Neural progenitor cell (in vitro differentiated cells): ENCODE measurements at regions not wholly inside any gene's neighbourhood (a gene's known extent, or its start where the extent isn't known, plus 50 kb on each side); places are given as distances from the start of the nearest gene placed in this dataset.

ENCODE experiments used
- DNase-seq: peaks from one replicate; pipeline ENCODE4 v3.0.0-alpha.2; 2016; ENCODE audit warnings: low spot score
- H2AFZ ChIP-seq: fragments of 200-600 bp; sonication (generic); replicated peaks from 2 replicates; pipeline ENCODE4 v1.6.1; 2016; ENCODE audit warnings: antibody characterized with exemption
- H3F3A ChIP-seq: fragments of 200-600 bp; sonication (generic); 2 replicates; pipeline ENCODE4 v1.6.1; 2016; ENCODE audit warnings: antibody characterized with exemption, low read depth
- H3K27ac ChIP-seq: fragments of 200-600 bp; sonication (generic); 2 replicates; pipeline ENCODE4 v1.5.1; 2016; ENCODE audit warnings: mild to moderate bottlenecking
- H3K27me3 ChIP-seq: fragments of 200-600 bp; sonication (generic); 2 replicates; pipeline ENCODE4 v1.6.1; 2016; ENCODE audit warnings: mild to moderate bottlenecking, moderate library complexity
- H3K36me3 ChIP-seq: fragments of 200-600 bp; sonication (generic); 2 replicates; pipeline ENCODE4 v1.5.1; 2016
- H3K4me1 ChIP-seq: fragments of 200-600 bp; sonication (generic); 2 replicates; pipeline ENCODE4 v1.6.1; 2016; ENCODE audit warnings: mixed run types
- H3K4me2 ChIP-seq: fragments of 200-600 bp; sonication (generic); 2 replicates; pipeline ENCODE4 v1.6.1; 2016
- H3K4me3 ChIP-seq: fragments of 200-600 bp; sonication (generic); 2 replicates; pipeline ENCODE4 v1.5.1; 2016
- H3K79me2 ChIP-seq: fragments of 200-600 bp; sonication (generic); 2 replicates; pipeline ENCODE4 v1.6.1; 2016; ENCODE audit warnings: low read depth
- H3K9ac ChIP-seq: fragments of 200-600 bp; sonication (generic); 2 replicates; pipeline ENCODE4 v1.6.1; 2016
- H3K9me3 ChIP-seq: fragments of 200-600 bp; sonication (generic); 2 replicates; pipeline ENCODE4 v1.5.1; 2016; ENCODE audit warnings: low read depth
- H4K20me1 ChIP-seq: fragments of 200-600 bp; sonication (generic); 2 replicates; pipeline ENCODE4 v1.6.1; 2016; ENCODE audit warnings: low read depth
- H3K27ac Mint-ChIP-seq: 3 replicates; pipeline ENCODE4 v1.8.0; 2021; ENCODE audit warnings: mixed read lengths
- H3K27me3 Mint-ChIP-seq: 2 replicates; pipeline ENCODE4 v1.8.0; 2022; ENCODE audit warnings: low read depth, mild to moderate bottlenecking, inconsistent platforms, moderate library complexity, mixed read lengths; ENCODE audit not compliant: insufficient read depth
- H3K36me3 Mint-ChIP-seq: 3 replicates; pipeline ENCODE4 v1.8.0; 2021; ENCODE audit warnings: mixed read lengths
- H3K4me1 Mint-ChIP-seq: 3 replicates; pipeline ENCODE4 v1.8.0; 2021; ENCODE audit warnings: mixed read lengths
- H3K4me3 Mint-ChIP-seq: 3 replicates; pipeline ENCODE4 v1.8.0; 2021; ENCODE audit warnings: mild to moderate bottlenecking, moderate library complexity, mixed read lengths
- H3K9me3 Mint-ChIP-seq: 3 replicates; pipeline ENCODE4 v1.8.0; 2020; ENCODE audit warnings: mixed read lengths
- EZH2 ChIP-seq: fragments of 200-600 bp; sonication (generic); IDR thresholded peaks from 2 replicates; pipeline ENCODE4 v1.6.1; 2017; ENCODE audit warnings: antibody characterized with exemption, mild to moderate bottlenecking, moderate library complexity
- EZH2phosphoT487 ChIP-seq: fragments of 200-600 bp; sonication (generic); IDR thresholded peaks from 2 replicates; pipeline ENCODE4 v1.6.1; 2017; ENCODE audit warnings: antibody characterized with exemption
- TF ChIP-seq, protein P1 (sequence below): fragments of 200-600 bp; sonication (generic); IDR thresholded peaks from 2 replicates; pipeline ENCODE4 v1.5.1; 2017; ENCODE audit warnings: antibody characterized with exemption, mild to moderate bottlenecking

DNA sequence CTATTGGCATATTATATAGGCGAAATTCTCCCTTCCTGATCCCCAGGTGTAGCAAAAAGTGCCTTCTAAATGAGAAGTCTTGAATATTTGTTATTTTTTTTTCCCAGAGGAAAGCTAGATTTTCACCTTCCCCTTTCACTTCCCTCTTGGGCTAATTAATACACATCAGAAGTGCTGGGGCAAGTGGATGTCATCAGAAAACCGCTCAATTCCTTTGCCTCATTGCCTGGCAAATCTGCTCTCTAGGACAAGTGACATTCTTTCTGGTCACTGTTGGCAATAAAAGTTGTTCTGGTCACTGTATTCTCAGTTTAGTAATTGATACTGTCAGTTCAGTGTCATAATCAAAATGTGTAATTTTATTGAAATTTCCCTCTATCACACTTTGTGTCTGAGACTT, 174.5 kb downstream of the ETNK1 start:
- Mint-ChIP-seq H3K27ac (no peak overlapping the region), H3K27me3 (no peaks in the 10 kb centered on the region), H3K9me3 (no peaks in the 10 kb centered on the region), H3K36me3 (no peaks in the 10 kb centered on the region), H3K4me3 (no peak overlapping the region), H3K4me1 (no peaks in the 10 kb centered on the region)
- TF ChIP-seq EZH2 (no peak), EZH2phosphoT487 (no peak)
- TF ChIP-seq, protein P1, sequence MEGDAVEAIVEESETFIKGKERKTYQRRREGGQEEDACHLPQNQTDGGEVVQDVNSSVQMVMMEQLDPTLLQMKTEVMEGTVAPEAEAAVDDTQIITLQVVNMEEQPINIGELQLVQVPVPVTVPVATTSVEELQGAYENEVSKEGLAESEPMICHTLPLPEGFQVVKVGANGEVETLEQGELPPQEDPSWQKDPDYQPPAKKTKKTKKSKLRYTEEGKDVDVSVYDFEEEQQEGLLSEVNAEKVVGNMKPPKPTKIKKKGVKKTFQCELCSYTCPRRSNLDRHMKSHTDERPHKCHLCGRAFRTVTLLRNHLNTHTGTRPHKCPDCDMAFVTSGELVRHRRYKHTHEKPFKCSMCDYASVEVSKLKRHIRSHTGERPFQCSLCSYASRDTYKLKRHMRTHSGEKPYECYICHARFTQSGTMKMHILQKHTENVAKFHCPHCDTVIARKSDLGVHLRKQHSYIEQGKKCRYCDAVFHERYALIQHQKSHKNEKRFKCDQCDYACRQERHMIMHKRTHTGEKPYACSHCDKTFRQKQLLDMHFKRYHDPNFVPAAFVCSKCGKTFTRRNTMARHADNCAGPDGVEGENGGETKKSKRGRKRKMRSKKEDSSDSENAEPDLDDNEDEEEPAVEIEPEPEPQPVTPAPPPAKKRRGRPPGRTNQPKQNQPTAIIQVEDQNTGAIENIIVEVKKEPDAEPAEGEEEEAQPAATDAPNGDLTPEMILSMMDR: no peak
- Histone ChIP-seq H3F3A (no peaks in the 10 kb centered on the region), H2AFZ (no peak overlapping the region), H4K20me1 (no peaks in the 10 kb centered on the region), H3K27ac (no peak overlapping the region), H3K4me3 (no peak overlapping the region), H3K27me3 (no peaks in the 10 kb centered on the region), H3K4me1 (no peaks in the 10 kb centered on the region), H3K79me2 (no peaks in the 10 kb centered on the region), H3K4me2 (no peak overlapping the region), H3K9ac (no peak overlapping the region), H3K36me3 (no peaks in the 10 kb centered on the region), H3K9me3 (no peaks in the 10 kb centered on the region)
- DNase-seq: no peak

- Mint-ChIP-seq H3K4me3 (no peak overlapping the region), H3K36me3 (no peaks in the 10 kb centered on the region), H3K27me3 (no peaks in the 10 kb centered on the region), H3K4me1 (no peaks in the 10 kb centered on the region), H3K27ac (no peak overlapping the region), H3K9me3 (no peaks in the 10 kb centered on the region)
- Histone ChIP-seq H3K4me2 (no peak overlapping the region), H3F3A (no peaks in the 10 kb centered on the region), H3K36me3 (no peaks in the 10 kb centered on the region), H3K79me2 (no peaks in the 10 kb centered on the region), H2AFZ (no peak overlapping the region), H3K27ac (no peak overlapping the region), H3K9ac (no peak overlapping the region), H4K20me1 (no peaks in the 10 kb centered on the region), H3K4me3 (no peak overlapping the region), H3K9me3 (no peaks in the 10 kb centered on the region), H3K27me3 (no peaks in the 10 kb centered on the region), H3K4me1 (no peaks in the 10 kb centered on the region)
- DNase-seq: no peak
- TF ChIP-seq EZH2phosphoT487: no peak
- no peak for TF ChIP-seq EZH2
- TF ChIP-seq, protein P1: no peak
Observed at GRCh38 chr12:22800332-22800731, 175.4 kb downstream of the ETNK1 start.

- no peaks in the 10 kb centered on the region for H3K4me1 Mint-ChIP-seq
- H3K9ac ChIP-seq: no peak overlapping the region
- H3K27me3 Mint-ChIP-seq: peaks cover 2% of the 10 kb centered on the region
- no peaks in the 10 kb centered on the region for H3K9me3 ChIP-seq
- no peaks in the 10 kb centered on the region for H3K4me1 ChIP-seq
- no peak overlapping the region for H3K4me3 Mint-ChIP-seq
- no peaks in the 10 kb centered on the region for H3K36me3 ChIP-seq
- H3F3A ChIP-seq: no peaks in the 10 kb centered on the region
- no peaks in the 10 kb centered on the region for H3K36me3 Mint-ChIP-seq
- no peak overlapping the region for H3K27ac Mint-ChIP-seq
- no peaks in the 10 kb centered on the region for H3K79me2 ChIP-seq
- no peak overlapping the region for H3K4me2 ChIP-seq
- H3K9me3 Mint-ChIP-seq: no peaks in the 10 kb centered on the region
- H3K4me3 ChIP-seq: no peak overlapping the region
- H4K20me1 ChIP-seq: no peaks in the 10 kb centered on the region
- no peak overlapping the region for H2AFZ ChIP-seq
- no peak for TF ChIP-seq EZH2
- TF ChIP-seq, protein P1: no peak
- TF ChIP-seq EZH2phosphoT487: no peak
- H3K27ac ChIP-seq: no peak overlapping the region
- no peaks in the 10 kb centered on the region for H3K27me3 ChIP-seq
- DNase-seq: no peak
Observed at GRCh38 chr12:22802883-22803630, 178.1 kb downstream of the ETNK1 start.
